LHCN-M2 (cell line): ENCODE measurements at regions not wholly inside any gene's neighbourhood (a gene's known extent, or its start where the extent isn't known, plus 50 kb on each side); places are given as distances from the start of the nearest gene placed in this dataset.

Experiments
- DNase-seq: peaks from one replicate; pipeline ENCODE4 v3.0.0-alpha.2; 2012; ENCODE audit warnings: low read depth

- DNase-seq = no peak
These were observed 399.3 kb upstream of the PKN2 start for GRCh38 chr1:88284666-88285366.

- no peak for DNase-seq
These were observed 397.4 kb upstream of the PKN2 start for GRCh38 chr1:88286716-88287115.

GRCh38 chr1:88288571-88288970 is 395.5 kb upstream of the PKN2 start:
- DNase-seq = no peak

- no peak for DNase-seq
These were observed 394.5 kb upstream of the PKN2 start for GRCh38 chr1:88289401-88290102.

GRCh38 chr1:88291611-88292354 is 392.3 kb upstream of the PKN2 start:
- DNase-seq = no peak

- no peak for DNase-seq
These were observed 390.3 kb upstream of the PKN2 start for GRCh38 chr1:88293691-88294190.

GRCh38 chr1:88296227-88296626 is 387.8 kb upstream of the PKN2 start:
- DNase-seq = no peak

- DNase-seq = no peak
These were observed 387.4 kb upstream of the PKN2 start for GRCh38 chr1:88296642-88297041.

- DNase-seq = no peak
These were observed 385.6 kb upstream of the PKN2 start for GRCh38 chr1:88298506-88298905.

GRCh38 chr1:88300752-88301263 is 383.3 kb upstream of the PKN2 start:
- no peak for DNase-seq

GRCh38 chr1:88302843-88303486 is 381.1 kb upstream of the PKN2 start:
- DNase-seq = no peak

- DNase-seq = no peak
These were observed 372.8 kb upstream of the PKN2 start for GRCh38 chr1:88311265-88311664.

- DNase-seq = no peak
These were observed 372.2 kb upstream of the PKN2 start for GRCh38 chr1:88311907-88312306.

GRCh38 chr1:88317396-88317795 is 366.7 kb upstream of the PKN2 start:
- no peak for DNase-seq

- no peak for DNase-seq
These were observed 365.3 kb upstream of the PKN2 start for GRCh38 chr1:88318740-88319139.

- DNase-seq = no peak
These were observed 363.8 kb upstream of the PKN2 start for GRCh38 chr1:88320291-88320690.

GRCh38 chr1:88321706-88322105 is 362.4 kb upstream of the PKN2 start:
- DNase-seq = no peak

- DNase-seq = no peak
These were observed 359.2 kb upstream of the PKN2 start for GRCh38 chr1:88324899-88325298.

- peak; percentile 31 for DNase-seq
These were observed 356.4 kb upstream of the PKN2 start for GRCh38 chr1:88327391-88328267.

GRCh38 chr1:88330201-88330600 is 353.9 kb upstream of the PKN2 start:
- no peak for DNase-seq
